ENCODE measurements at regions not wholly inside any gene's neighbourhood (a gene's known extent, or its start where the extent isn't known, plus 50 kb on each side); places are given as distances from the start of the nearest gene placed in this dataset.
A peak's percentile ranks its signal among the peaks of the same experiment; 100 is the strongest.

DNA sequence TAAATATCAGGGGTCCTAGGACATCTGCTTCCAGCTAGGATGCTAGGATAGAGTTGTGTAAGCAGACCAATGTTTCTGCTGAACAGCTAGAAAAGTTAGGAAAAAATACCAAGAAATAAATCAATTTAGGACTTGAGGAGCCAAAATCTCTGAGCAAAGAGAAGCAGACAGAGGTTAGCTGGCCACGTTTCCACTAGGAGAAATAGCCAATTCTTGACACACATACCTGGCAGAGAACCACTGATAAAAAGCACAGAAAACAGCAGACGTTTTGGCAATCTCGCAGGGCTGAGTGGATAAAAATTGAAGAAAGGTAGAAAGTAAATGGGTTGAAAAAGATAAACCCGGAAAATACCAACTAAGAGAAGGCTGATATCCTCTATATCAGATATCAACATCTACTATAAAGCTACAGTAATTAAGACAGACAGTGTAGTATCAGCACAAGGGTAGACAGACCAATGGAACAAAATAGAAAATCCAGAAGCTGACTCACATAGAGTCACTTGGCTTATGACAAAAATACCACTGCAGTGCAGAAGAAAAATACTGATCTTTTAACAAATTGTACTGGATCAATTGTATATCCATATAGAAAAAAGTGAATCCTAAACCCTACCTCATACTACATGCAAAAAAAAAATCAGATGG, 306.1 kb upstream of the KLHL29 start:
- H3K27ac ChIP-seq, result no peak overlapping the region
- DNase-seq (ENCODE audit: low spot score), result no peak
- ChIA-PET POLR2A (ENCODE audit: low non-redundant PET) (no interaction called here), CTCF (no interaction called here)
- no peak for TF ChIP-seq CTCF (conservative IDR thresholded peaks at IDR 0.05; ENCODE audit: low read depth)

GRCh38 chr2:23083966-23084365, 301.0 kb upstream of the KLHL29 start:
- POLR2A ChIA-PET (ENCODE audit: low non-redundant PET), result no interaction called here
- DNase-seq (ENCODE audit: low spot score), result no peak
- CTCF ChIA-PET, result no interaction called here
- TF ChIP-seq CTCF (conservative IDR thresholded peaks at IDR 0.05; ENCODE audit: low read depth), result no peak
- no peak overlapping the region for H3K27ac ChIP-seq

DNA sequence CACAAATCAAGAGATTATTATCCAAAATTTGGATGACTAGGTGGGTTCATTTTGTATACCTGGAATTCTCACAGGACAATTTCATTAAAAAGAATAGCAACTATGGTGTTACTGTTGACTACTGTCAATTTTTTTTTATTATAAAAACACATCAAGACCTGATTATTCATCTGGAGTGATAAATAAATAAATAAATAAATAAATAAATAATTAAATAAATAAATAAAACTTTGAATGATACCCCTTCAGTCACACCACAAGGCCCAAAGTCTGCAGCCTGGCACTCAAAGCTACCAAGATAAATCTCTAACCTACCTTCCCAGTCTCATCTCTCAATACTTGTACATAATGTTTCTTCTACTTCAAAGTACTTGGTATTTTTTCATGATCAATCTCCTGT, 294.0 kb upstream of the KLHL29 start:
- ChIA-PET POLR2A (ENCODE audit: low non-redundant PET) (no interaction called here), CTCF (no interaction called here)
- no peak overlapping the region for H3K27ac ChIP-seq
- DNase-seq (ENCODE audit: low spot score), result no peak
- TF ChIP-seq CTCF (conservative IDR thresholded peaks at IDR 0.05; ENCODE audit: low read depth), result no peak

GRCh38 chr2:23091900-23092299, 293.1 kb upstream of the KLHL29 start:
- no peak overlapping the region for H3K27ac ChIP-seq
- no peak for DNase-seq (ENCODE audit: low spot score)
- no peak for TF ChIP-seq CTCF (conservative IDR thresholded peaks at IDR 0.05; ENCODE audit: low read depth)
- ChIA-PET CTCF (no interaction called here), POLR2A (ENCODE audit: low non-redundant PET) (no interaction called here)

- POLR2A ChIA-PET (ENCODE audit: low non-redundant PET), result no interaction called here
- DNase-seq (ENCODE audit: low spot score), result peak; percentile 18
Observed at GRCh38 chr2:23092831-23093230, 292.1 kb upstream of the KLHL29 start.

DNA sequence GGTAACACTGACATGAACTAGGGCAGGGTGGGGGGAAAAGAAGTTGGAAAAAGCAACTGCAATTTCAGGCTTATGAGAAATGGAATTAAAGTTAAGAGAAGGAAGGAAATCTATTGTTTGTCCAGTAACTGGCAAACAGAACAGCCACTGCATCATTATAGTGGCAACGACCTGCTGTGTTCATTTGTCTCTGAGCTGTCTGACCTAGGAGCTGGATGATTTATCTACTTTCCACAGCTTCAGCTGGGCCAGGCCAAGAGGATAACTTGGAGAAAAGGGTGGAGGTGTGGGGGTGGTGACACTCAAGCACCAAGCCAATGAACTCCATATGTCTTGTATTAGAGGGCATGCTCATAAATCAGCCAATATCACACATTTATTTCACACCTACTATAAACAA, 291.5 kb upstream of the KLHL29 start:
- no peak for TF ChIP-seq CTCF (conservative IDR thresholded peaks at IDR 0.05; ENCODE audit: low read depth)
- DNase-seq (ENCODE audit: low spot score), result no peak
- CTCF ChIA-PET, result no interaction called here
- no peak overlapping the region for H3K27ac ChIP-seq
- POLR2A ChIA-PET (ENCODE audit: low non-redundant PET), result no interaction called here

More at GRCh38 chr2:23092831-23093230, 292.1 kb upstream of the KLHL29 start:
- CTCF ChIA-PET, result interaction anchor here (0.9 kb wide), 1 partner anchor 160 kb away, joined by 6 read pairs; no protein-coding TSS in a partner anchor
- TF ChIP-seq CTCF (conservative IDR thresholded peaks at IDR 0.05; ENCODE audit: low read depth), result no peak
- no peak overlapping the region for H3K27ac ChIP-seq
